ES-I3 (cell line): ENCODE measurements at regions not wholly inside any gene's neighbourhood (a gene's known extent, or its start where the extent isn't known, plus 50 kb on each side); places are given as distances from the start of the nearest gene placed in this dataset.
"Not testable (repeated sequence)": the region's sequence is repeated elsewhere in the genome, so short reads cannot be mapped to it uniquely, and the experiment has no call there.

Source experiments
- H3K36me3 ChIP-seq: 2 replicates; pipeline ENCODE4 v1.6.1; 2013; ENCODE audit warnings: mild to moderate bottlenecking, low read length, control low read depth, moderate library complexity; ENCODE audit not compliant: insufficient read depth
- H3K4me1 ChIP-seq: 2 replicates; pipeline ENCODE4 v1.6.1; 2013; ENCODE audit warnings: mild to moderate bottlenecking, control low read depth, low read length; ENCODE audit not compliant: insufficient read depth
- H3K9ac ChIP-seq: 2 replicates; pipeline ENCODE4 v1.6.1; 2013; ENCODE audit warnings: low read depth, mild to moderate bottlenecking, low read length, moderate library complexity
- H3K9me3 ChIP-seq: 2 replicates; pipeline ENCODE4 v1.6.1; 2013; ENCODE audit warnings: mild to moderate bottlenecking, low read length, moderate library complexity; ENCODE audit not compliant: control insufficient read depth, insufficient read depth

DNA sequence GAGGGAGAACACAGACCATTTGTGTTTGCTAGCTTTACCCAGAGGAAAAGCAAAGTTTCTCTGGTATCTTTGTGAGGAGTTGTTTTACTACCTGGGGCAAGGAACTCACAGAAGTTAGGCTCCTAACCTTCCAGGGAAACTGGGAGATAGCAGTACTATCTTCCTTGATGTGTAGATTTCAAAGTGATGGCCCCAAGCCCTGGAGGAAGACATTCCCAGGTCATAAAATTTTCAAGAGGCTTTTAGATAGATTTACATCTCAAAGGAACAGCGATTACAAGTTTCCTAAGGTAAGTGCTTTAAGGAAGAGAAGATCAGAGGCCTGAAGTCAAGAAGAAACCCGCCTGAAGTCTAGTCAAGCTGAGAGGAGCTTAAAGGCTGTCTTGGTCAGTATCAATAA lies 1187.8 kb upstream of the TMEFF2 start:
- no peak overlapping the region for H3K9ac ChIP-seq
- H3K9me3 ChIP-seq: no peaks in the 10 kb centered on the region
- no peaks in the 10 kb centered on the region for H3K4me1 ChIP-seq
- no peaks in the 10 kb centered on the region for H3K36me3 ChIP-seq

DNA sequence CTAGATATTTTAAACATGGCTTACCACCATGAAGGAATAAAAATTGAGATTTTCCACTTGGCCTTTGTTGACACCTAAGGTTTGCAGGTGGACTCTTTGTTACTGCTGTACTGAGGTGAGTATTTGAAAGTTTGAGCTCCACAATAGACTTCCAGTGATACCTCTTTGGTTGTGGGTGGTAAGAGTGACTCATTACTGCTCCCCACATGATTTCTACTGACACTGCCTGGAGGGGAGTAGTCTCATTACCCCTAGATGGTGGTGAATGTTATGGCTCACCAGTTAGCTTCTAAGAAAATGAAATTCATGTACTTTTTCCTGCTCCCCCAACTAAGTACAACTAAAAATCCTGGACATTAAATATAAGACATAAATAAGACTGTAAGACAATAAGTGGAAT lies 1183.1 kb upstream of the TMEFF2 start:
- H3K9ac ChIP-seq: no peak overlapping the region
- H3K4me1 ChIP-seq: no peaks in the 10 kb centered on the region
- no peaks in the 10 kb centered on the region for H3K9me3 ChIP-seq
- no peaks in the 10 kb centered on the region for H3K36me3 ChIP-seq

DNA sequence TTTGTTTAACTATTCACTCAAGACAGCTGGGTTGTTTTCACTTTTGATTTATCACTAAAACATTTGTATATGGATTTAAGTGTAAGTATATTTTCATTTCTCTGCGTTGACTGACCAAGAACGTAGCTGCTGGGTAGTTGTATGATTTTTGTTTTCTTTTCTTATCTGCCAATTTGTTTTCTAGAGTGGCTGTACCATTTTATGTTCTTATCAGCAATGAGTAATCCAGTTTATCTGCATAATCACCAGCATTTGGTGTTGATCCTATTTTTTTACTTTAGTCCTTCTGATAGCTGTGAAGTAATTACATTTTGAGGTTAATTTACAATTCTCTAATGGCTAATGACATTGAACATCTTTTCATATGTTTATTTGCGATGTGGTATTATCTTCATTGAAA lies 1178.4 kb upstream of the TMEFF2 start:
- no peaks in the 10 kb centered on the region for H3K36me3 ChIP-seq
- H3K4me1 ChIP-seq: no peaks in the 10 kb centered on the region
- H3K9ac ChIP-seq: no peak overlapping the region
- no peaks in the 10 kb centered on the region for H3K9me3 ChIP-seq

DNA sequence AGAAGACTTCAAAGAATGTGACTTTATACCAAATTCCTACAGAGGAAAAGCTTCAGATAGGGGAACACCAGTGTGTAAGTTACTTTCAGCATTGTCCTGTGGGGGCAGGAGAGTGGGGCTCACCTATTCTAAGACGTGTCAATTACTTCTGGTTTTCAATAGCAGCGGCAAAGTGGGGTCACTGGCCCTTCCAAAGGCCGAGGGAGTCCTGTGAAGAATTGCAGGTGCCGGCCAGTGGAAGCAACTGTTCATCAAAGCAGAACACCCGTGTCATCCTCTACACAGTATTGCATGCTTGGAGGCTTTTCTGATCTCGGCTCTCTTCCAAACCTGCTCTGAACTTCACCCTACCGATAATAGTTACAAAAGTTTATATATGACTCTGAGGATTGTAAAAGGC lies 1176.5 kb upstream of the TMEFF2 start:
- Histone ChIP-seq H3K9ac (no peak overlapping the region), H3K9me3 (no peaks in the 10 kb centered on the region), H3K4me1 (no peaks in the 10 kb centered on the region), H3K36me3 (no peaks in the 10 kb centered on the region)

DNA sequence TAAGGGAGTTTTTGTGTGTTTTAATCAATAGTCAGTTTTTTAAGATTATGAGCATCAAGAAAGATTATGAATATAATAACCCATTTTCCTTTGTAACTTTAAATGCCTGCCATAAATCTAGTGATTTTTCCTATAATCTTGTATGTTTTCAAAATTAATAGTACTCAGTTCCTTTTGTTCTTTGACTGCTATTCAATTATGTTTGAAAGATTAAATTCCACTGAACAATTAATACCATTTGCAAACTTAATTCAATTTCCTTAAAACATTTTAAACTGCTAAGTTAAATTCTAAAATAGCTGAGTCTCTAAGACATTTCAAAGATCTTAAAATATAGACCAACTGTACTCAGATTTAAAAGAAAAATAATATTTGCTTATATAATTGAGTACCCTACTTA lies 1173.9 kb upstream of the TMEFF2 start:
- H3K9ac ChIP-seq: no peak overlapping the region

DNA sequence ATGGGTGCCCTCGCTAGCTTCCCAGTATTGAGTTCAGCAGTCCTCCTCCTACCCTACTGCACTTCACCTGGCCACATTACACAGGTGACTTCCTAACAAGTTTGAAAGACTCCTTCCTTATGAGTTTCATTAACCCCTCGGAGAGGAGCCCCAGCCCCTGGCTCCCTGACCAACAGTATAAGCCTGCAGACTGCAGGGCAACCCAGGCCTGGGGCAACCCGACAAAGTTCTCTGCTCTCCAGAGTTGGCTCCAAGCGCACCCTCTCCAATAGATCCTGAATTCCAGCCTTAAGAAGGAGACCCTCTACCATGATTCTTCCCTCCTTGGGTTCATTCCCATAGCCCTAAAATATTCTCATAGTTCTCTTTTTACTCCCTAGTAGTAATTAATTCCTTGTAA lies 1162.8 kb upstream of the TMEFF2 start:
- H3K9me3 ChIP-seq: no peaks in the 10 kb centered on the region
- no peak overlapping the region for H3K9ac ChIP-seq
- no peaks in the 10 kb centered on the region for H3K36me3 ChIP-seq
- no peaks in the 10 kb centered on the region for H3K4me1 ChIP-seq

More for the DNA sequence above, 1173.9 kb upstream of the TMEFF2 start:
- no peaks in the 10 kb centered on the region for H3K4me1 ChIP-seq
- no peaks in the 10 kb centered on the region for H3K36me3 ChIP-seq
- no peaks in the 10 kb centered on the region for H3K9me3 ChIP-seq

- not testable (repeated sequence) for H3K9me3 ChIP-seq, H3K9ac ChIP-seq, H3K4me1 ChIP-seq, H3K36me3 ChIP-seq
Measured at GRCh38 chr2:193352665-193353242, 1158.0 kb upstream of the TMEFF2 start.

DNA sequence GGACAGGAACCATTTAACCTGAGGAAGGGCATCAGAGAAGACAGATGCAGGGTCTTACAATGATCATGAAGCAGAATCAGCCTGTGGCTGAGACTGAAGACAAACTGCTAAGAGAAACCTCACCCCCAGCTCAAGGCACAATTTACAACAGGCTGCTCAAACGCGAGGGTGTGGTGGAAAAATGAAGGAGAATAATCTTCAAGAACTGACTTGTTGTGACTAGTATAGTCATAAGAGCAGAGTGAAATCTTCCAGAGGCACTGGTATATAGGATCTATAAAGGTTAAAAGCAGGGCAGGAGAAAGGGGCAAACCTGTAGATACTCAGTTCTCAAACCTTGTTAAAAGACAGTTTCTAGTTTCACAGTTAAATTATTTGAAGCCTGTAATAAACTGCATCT lies 1155.8 kb upstream of the TMEFF2 start:
- no peak overlapping the region for H3K9ac ChIP-seq
- H3K9me3 ChIP-seq: no peaks in the 10 kb centered on the region
- no peaks in the 10 kb centered on the region for H3K36me3 ChIP-seq
- peaks cover 8% of the 10 kb centered on the region; the same call in 1 of the 2 replicates for H3K4me1 ChIP-seq

- Histone ChIP-seq H3K36me3 (no peaks in the 10 kb centered on the region), H3K4me1 (peaks cover 8% of the 10 kb centered on the region; the same call in 1 of the 2 replicates), H3K9ac (no peak overlapping the region), H3K9me3 (no peaks in the 10 kb centered on the region)
Measured at GRCh38 chr2:193349642-193350041, 1154.9 kb upstream of the TMEFF2 start.

GRCh38 chr2:193348055-193348454 lies 1153.3 kb upstream of the TMEFF2 start:
- no peak overlapping the region for H3K9ac ChIP-seq
- H3K9me3 ChIP-seq: no peaks in the 10 kb centered on the region
- peaks cover 8% of the 10 kb centered on the region; the same call in 1 of the 2 replicates for H3K4me1 ChIP-seq
- H3K36me3 ChIP-seq: no peaks in the 10 kb centered on the region

DNA sequence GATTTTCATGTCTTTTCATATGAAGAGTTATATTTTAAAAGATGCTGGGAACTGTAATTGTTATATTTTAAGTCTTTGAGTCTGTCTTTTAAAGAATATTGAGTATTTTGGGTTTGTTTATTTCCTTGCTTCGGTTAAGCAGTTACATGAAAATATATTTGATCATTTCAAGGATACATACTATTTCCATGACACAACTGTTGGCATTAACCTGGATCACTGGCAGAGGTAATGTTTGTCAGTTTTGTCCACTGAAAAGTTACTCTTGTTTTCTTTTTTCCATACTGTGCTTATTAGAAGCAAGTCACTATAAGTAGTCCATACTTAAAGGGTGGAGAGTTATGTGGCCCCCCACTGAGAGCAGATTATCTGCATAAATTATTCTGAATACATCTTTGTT lies 1142.0 kb upstream of the TMEFF2 start:
- H3K9ac ChIP-seq: no peak overlapping the region
- no peaks in the 10 kb centered on the region for H3K9me3 ChIP-seq
- H3K4me1 ChIP-seq: no peaks in the 10 kb centered on the region
- no peaks in the 10 kb centered on the region for H3K36me3 ChIP-seq

DNA sequence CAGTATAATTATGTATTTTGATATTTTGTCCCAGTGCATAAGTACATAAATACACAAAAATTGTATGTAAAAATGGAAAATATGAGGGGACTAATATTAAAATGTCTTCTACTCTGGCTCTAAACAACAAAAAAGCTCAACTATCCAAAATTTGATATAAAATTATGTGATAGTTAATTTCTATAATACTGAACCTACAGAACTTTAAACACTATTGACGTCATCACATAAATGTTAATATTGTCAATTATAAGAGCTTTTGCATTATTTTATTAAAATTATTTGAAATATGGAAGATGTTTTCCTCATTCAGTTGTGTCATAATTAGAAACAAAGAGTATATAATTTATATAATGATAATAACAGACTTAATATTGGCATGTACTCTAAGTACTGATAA lies 1139.7 kb upstream of the TMEFF2 start:
- H3K9me3 ChIP-seq: no peaks in the 10 kb centered on the region
- no peaks in the 10 kb centered on the region for H3K4me1 ChIP-seq
- no peaks in the 10 kb centered on the region for H3K36me3 ChIP-seq

GRCh38 chr2:193333539-193333938 lies 1138.8 kb upstream of the TMEFF2 start:
- Histone ChIP-seq H3K36me3 (no peaks in the 10 kb centered on the region), H3K9ac (no peak overlapping the region)

More for the DNA sequence above, 1139.7 kb upstream of the TMEFF2 start:
- H3K9ac ChIP-seq: no peak overlapping the region

DNA sequence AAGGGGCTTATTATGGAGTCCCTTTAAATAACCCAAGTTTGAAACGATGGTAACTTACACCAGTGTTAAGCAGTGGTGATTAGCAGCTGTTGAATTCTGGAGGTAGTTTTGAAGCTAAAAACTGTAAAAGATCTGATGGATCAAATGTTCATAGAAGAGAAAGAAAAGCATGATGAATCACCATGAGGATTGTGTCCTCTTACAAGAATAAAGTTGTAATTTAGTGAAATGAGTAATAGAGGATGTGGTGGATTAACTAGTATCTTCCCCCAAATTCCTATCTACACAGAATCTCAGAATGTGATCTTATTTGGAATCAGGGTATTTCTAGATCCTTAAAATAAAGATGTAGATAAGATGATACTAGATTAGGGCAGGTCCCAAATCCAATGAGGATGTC lies 1138.2 kb upstream of the TMEFF2 start:
- H3K9me3 ChIP-seq: no peaks in the 10 kb centered on the region
- H3K36me3 ChIP-seq: no peaks in the 10 kb centered on the region
- H3K9ac ChIP-seq: no peak overlapping the region
- no peaks in the 10 kb centered on the region for H3K4me1 ChIP-seq

More at GRCh38 chr2:193333539-193333938, 1138.8 kb upstream of the TMEFF2 start:
- no peaks in the 10 kb centered on the region for H3K4me1 ChIP-seq
- H3K9me3 ChIP-seq: no peaks in the 10 kb centered on the region

- H3K4me1 ChIP-seq: no peaks in the 10 kb centered on the region
- no peaks in the 10 kb centered on the region for H3K9me3 ChIP-seq
- H3K36me3 ChIP-seq: no peaks in the 10 kb centered on the region
- no peak overlapping the region for H3K9ac ChIP-seq
Measured at GRCh38 chr2:193331676-193332075, 1136.9 kb upstream of the TMEFF2 start.

DNA sequence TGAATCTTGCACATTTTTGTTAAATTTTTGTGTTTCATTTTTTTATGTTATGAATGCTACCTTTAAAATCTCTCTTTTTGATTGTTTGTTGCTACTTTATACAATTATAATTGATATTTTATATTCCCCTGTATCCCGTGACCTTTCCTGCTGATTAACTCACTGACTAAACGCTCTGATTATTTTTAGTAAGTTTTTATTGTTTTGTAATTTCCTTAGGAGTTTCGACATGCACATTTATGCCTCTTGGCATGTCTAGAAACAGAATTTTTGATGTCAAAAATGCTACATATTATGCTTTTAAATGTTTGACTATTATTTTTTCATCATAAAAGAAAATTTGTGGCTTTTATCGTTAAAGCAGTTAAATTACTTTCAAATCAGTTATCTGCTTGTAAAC lies 1131.6 kb upstream of the TMEFF2 start:
- H3K9me3 ChIP-seq: no peaks in the 10 kb centered on the region
- no peaks in the 10 kb centered on the region for H3K36me3 ChIP-seq
- H3K4me1 ChIP-seq: no peaks in the 10 kb centered on the region
- no peak overlapping the region for H3K9ac ChIP-seq
